IMR-90 (cell line): ENCODE measurements at regions not wholly inside any gene's neighbourhood (a gene's known extent, or its start where the extent isn't known, plus 50 kb on each side); places are given as distances from the start of the nearest gene placed in this dataset.

Source experiments
- CEBPB ChIP-seq: IDR thresholded peaks from 2 replicates; pipeline ENCODE4 v1.6.1; 2012; ENCODE audit warnings: low read depth, low read length, improper control_type of control experiment
- FOS ChIP-seq: fragments of 150-350 bp; IDR thresholded peaks from 2 replicates; pipeline ENCODE4 v1.6.1; 2016; ENCODE audit warnings: low read depth, low read length
- MAZ ChIP-seq: IDR thresholded peaks from 2 replicates; pipeline ENCODE4 v1.6.1; 2012; ENCODE audit warnings: low read depth, mild to moderate bottlenecking, low read length, improper control_type of control experiment, moderate library complexity, borderline replicate concordance
- POLR2A ChIP-seq: IDR thresholded peaks from 2 replicates; pipeline ENCODE4 v1.6.1; 2012; ENCODE audit warnings: mild to moderate bottlenecking, low read depth, low read length
- RAD21 ChIP-seq: IDR thresholded peaks from 2 replicates; pipeline ENCODE4 v1.6.1; 2012; ENCODE audit warnings: low read length, improper control_type of control experiment
- RCOR1 ChIP-seq: IDR thresholded peaks from 2 replicates; pipeline ENCODE4 v1.6.1; 2012; ENCODE audit warnings: mild to moderate bottlenecking, low read length, improper control_type of control experiment; ENCODE audit not compliant: insufficient replicate concordance
- RFX5 ChIP-seq: IDR thresholded peaks from 2 replicates; pipeline ENCODE4 v1.8.0; 2012; ENCODE audit warnings: low read depth, mild to moderate bottlenecking, low read length, moderate library complexity
- SMC3 ChIP-seq: fragments of 150-350 bp; IDR thresholded peaks from 2 replicates; pipeline ENCODE4 v1.6.1; 2016; ENCODE audit warnings: low read depth, mild to moderate bottlenecking, antibody characterized with exemption, low read length, moderate library complexity
- USF2 ChIP-seq: fragments of 150-350 bp; IDR thresholded peaks from 2 replicates; pipeline ENCODE4 v1.6.1; 2017; ENCODE audit warnings: mild to moderate bottlenecking, antibody characterized with exemption, low read length, low read depth
- TF ChIP-seq, protein P1 (sequence below): conservative IDR thresholded peaks from 2 replicates; pipeline ENCODE4 v1.5.1; 2012; ENCODE audit warnings: mild to moderate bottlenecking, low read depth, low read length, improper control_type of control experiment
- TF ChIP-seq, protein P2 (sequence below): fragments of 150-350 bp; IDR thresholded peaks from 2 replicates; pipeline ENCODE4 v1.6.1; 2016; ENCODE audit warnings: low read depth, mild to moderate bottlenecking, low read length, moderate library complexity, borderline replicate concordance

DNA sequence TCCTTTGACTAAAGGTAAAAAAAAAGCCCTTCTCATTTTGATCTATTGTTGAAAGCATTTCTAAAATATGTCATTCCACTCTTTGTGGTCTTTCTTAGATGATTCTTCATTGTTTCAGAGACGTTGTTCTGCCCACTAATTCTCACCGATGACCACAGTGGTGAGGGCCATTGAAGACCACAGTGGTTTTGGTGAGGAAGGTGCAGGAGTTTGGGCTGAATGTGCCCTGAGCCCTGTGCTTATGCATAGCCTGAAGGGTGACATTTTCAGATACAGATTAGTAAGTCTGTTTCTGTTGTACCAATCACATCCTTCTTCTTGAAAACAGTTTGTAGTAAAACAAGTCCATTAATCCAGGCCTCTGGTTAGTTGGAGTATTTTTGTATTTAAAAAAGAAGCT lies 251.3 kb upstream of the ATP5MC3 start:
- TF ChIP-seq RCOR1 (no peak), MAZ (no peak), RAD21 (no peak), USF2 (no peak), POLR2A (no peak), SMC3 (no peak), CEBPB (no peak), RFX5 (no peak), FOS (no peak)
- TF ChIP-seq, protein P1, sequence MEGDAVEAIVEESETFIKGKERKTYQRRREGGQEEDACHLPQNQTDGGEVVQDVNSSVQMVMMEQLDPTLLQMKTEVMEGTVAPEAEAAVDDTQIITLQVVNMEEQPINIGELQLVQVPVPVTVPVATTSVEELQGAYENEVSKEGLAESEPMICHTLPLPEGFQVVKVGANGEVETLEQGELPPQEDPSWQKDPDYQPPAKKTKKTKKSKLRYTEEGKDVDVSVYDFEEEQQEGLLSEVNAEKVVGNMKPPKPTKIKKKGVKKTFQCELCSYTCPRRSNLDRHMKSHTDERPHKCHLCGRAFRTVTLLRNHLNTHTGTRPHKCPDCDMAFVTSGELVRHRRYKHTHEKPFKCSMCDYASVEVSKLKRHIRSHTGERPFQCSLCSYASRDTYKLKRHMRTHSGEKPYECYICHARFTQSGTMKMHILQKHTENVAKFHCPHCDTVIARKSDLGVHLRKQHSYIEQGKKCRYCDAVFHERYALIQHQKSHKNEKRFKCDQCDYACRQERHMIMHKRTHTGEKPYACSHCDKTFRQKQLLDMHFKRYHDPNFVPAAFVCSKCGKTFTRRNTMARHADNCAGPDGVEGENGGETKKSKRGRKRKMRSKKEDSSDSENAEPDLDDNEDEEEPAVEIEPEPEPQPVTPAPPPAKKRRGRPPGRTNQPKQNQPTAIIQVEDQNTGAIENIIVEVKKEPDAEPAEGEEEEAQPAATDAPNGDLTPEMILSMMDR, result no peak
- TF ChIP-seq, protein P2, sequence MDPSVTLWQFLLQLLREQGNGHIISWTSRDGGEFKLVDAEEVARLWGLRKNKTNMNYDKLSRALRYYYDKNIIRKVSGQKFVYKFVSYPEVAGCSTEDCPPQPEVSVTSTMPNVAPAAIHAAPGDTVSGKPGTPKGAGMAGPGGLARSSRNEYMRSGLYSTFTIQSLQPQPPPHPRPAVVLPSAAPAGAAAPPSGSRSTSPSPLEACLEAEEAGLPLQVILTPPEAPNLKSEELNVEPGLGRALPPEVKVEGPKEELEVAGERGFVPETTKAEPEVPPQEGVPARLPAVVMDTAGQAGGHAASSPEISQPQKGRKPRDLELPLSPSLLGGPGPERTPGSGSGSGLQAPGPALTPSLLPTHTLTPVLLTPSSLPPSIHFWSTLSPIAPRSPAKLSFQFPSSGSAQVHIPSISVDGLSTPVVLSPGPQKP, result no peak
